Peyer's patch (tissue), 4 donors: ENCODE measurements at regions not wholly inside any gene's neighbourhood (a gene's known extent, or its start where the extent isn't known, plus 50 kb on each side); places are given as distances from the start of the nearest gene placed in this dataset.
"Not testable (repeated sequence)": the region's sequence is repeated elsewhere in the genome, so short reads cannot be mapped to it uniquely, and the experiment has no call there.

Experiments used
- CTCF ChIP-seq, 6 experiments: fragments of 450-650 bp in 4 of 6; fragments of 200-600 bp in 2 of 6; sonication (generic) in 1 of 6; IDR thresholded peaks; one replicate each; pipeline ENCODE4 v1.5.1; 2017 to 2019; ENCODE audit warnings: antibody characterized with exemption in 6 of 6, mild to moderate bottlenecking in 3 of 6, moderate library complexity in 1 of 6
- POLR2A ChIP-seq, 2 donors: fragments of 450-650 bp; IDR thresholded peaks; one replicate each; pipeline ENCODE4 v1.5.1; 2017; ENCODE audit warnings: antibody characterized with exemption in 2 of 2, mild to moderate bottlenecking in 2 of 2, moderate library complexity in 2 of 2

- TF ChIP-seq CTCF, POLR2A (IDR thresholded peaks at IDR 0.05): not testable (repeated sequence)
Measured at GRCh38 chr13:87826301-87826700, 155.1 kb downstream of the SLITRK5 start.
